Hepatocyte (in vitro differentiated cells): ENCODE measurements at regions not wholly inside any gene's neighbourhood (a gene's known extent, or its start where the extent isn't known, plus 50 kb on each side); places are given as distances from the start of the nearest gene placed in this dataset.

Source experiments
- EZH2 ChIP-seq: fragments of 200-600 bp; sonication (generic); IDR thresholded peaks from 2 replicates; pipeline ENCODE4 v1.6.1; 2016; ENCODE audit warnings: antibody characterized with exemption, mild to moderate bottlenecking, borderline replicate concordance
- TF ChIP-seq, protein P1 (sequence below): fragments of 200-600 bp; sonication (generic); IDR thresholded peaks from 2 replicates; pipeline ENCODE4 v1.5.1; 2016; ENCODE audit warnings: antibody characterized with exemption, mild to moderate bottlenecking; ENCODE audit not compliant: poor library complexity

DNA sequence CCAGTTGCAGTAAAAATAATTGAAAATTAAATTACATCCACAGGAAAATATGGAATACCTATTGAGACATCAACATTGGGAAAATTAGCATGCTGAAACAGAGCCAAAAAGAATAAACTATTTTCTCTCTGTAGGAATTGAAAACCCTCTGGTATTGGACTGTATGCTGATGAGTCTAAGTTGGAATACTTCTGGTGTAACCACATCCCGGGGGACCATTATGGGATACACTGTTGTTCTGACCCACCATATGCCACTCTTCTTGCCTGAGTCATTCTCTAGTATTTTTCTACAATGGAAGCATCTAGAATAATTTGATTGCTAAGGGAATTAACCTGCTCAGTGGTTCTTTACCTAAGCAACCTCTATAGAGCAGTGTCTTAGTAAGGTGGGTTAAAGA lies 640.7 kb upstream of the AGA start:
- no peak for TF ChIP-seq EZH2
- TF ChIP-seq, protein P1, sequence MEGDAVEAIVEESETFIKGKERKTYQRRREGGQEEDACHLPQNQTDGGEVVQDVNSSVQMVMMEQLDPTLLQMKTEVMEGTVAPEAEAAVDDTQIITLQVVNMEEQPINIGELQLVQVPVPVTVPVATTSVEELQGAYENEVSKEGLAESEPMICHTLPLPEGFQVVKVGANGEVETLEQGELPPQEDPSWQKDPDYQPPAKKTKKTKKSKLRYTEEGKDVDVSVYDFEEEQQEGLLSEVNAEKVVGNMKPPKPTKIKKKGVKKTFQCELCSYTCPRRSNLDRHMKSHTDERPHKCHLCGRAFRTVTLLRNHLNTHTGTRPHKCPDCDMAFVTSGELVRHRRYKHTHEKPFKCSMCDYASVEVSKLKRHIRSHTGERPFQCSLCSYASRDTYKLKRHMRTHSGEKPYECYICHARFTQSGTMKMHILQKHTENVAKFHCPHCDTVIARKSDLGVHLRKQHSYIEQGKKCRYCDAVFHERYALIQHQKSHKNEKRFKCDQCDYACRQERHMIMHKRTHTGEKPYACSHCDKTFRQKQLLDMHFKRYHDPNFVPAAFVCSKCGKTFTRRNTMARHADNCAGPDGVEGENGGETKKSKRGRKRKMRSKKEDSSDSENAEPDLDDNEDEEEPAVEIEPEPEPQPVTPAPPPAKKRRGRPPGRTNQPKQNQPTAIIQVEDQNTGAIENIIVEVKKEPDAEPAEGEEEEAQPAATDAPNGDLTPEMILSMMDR, result no peak
